ENCODE measurements at regions not wholly inside any gene's neighbourhood (a gene's known extent, or its start where the extent isn't known, plus 50 kb on each side); places are given as distances from the start of the nearest gene placed in this dataset.

DNA sequence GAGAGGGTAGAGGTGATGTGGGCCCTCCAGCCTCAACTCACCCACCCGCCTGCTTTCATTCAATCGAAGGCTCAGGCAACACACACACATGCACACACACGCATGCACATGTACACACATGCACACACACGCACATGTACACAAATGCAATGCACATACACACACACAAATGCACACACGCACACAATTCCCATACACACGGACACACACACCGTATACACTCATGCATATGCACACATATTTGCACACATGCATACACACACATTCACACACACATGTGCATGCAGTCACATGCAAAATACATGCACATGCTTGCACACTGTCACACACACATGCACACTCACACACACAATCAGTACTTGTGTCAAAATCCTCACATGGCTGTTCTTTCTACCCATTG, 55.9 kb upstream of the SPACA7 start:
- TF ChIP-seq, protein P1, sequence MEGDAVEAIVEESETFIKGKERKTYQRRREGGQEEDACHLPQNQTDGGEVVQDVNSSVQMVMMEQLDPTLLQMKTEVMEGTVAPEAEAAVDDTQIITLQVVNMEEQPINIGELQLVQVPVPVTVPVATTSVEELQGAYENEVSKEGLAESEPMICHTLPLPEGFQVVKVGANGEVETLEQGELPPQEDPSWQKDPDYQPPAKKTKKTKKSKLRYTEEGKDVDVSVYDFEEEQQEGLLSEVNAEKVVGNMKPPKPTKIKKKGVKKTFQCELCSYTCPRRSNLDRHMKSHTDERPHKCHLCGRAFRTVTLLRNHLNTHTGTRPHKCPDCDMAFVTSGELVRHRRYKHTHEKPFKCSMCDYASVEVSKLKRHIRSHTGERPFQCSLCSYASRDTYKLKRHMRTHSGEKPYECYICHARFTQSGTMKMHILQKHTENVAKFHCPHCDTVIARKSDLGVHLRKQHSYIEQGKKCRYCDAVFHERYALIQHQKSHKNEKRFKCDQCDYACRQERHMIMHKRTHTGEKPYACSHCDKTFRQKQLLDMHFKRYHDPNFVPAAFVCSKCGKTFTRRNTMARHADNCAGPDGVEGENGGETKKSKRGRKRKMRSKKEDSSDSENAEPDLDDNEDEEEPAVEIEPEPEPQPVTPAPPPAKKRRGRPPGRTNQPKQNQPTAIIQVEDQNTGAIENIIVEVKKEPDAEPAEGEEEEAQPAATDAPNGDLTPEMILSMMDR (IDR thresholded peaks at IDR 0.05): no peak
- TF ChIP-seq POLR2A (IDR thresholded peaks at IDR 0.05): no peak

All from thyroid gland (tissue), 4 donors.